Esophagus muscularis mucosa (tissue), 3 donors: ENCODE measurements at regions not wholly inside any gene's neighbourhood (a gene's known extent, or its start where the extent isn't known, plus 50 kb on each side); places are given as distances from the start of the nearest gene placed in this dataset.

Experiments used
- POLR2A ChIP-seq: fragments of 450-650 bp; IDR thresholded peaks from one replicate; pipeline ENCODE4 v1.6.1; 2017; ENCODE audit warnings: antibody characterized with exemption, moderate library complexity, mild to moderate bottlenecking, low read depth
- POLR2AphosphoS5 ChIP-seq, 2 donors: sonication (generic); formaldehyde crosslinking; IDR thresholded peaks; one replicate each; pipeline ENCODE4 v1.6.1; 2017; ENCODE audit warnings: antibody characterized with exemption in 2 of 2
- TF ChIP-seq, protein P1 (sequence below), 3 experiments: fragments of 200-600 bp in 2 of 3; fragments of 450-650 bp in 1 of 3; sonication (generic) in 2 of 3; IDR thresholded peaks; one replicate each; pipeline ENCODE4 v1.5.1; 2017 to 2019; ENCODE audit warnings: antibody characterized with exemption in 3 of 3, mild to moderate bottlenecking in 2 of 3, moderate library complexity in 1 of 3

DNA sequence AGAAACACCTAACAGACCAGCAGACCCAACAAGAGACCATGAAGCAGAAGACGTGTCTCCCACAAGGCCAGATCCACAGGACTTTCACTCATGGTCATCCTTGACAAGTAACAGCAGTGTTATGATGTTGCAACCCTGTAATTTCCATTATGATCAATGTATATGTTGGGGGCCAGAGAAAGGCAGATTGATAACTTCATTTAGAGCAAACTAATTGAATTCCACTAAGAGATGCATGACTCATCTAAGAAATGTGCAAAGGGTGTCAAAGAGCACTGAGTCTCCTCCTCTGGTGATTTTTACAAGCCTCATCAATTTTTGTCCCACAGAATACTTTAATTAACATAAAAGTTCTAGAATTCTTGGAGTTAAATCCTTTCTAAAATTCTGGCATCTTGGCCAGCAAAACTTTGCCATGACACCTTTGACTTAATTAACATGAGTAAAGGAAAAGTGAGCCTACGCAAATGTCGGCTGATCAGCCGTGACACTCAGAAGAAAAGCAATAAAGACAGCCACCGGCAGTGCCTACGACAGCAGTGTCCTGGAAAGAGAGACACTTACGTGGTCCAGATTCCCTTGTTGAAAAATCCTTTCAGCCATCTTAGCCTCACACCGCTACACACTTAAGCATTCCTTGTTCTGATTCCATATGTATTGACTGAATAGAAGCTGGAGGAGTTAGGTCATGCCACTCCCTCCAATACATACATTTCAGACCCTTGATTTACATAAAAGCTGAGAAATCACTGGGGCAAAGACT lies 370.2 kb upstream of the CCDC196 start:
- TF ChIP-seq, protein P1, sequence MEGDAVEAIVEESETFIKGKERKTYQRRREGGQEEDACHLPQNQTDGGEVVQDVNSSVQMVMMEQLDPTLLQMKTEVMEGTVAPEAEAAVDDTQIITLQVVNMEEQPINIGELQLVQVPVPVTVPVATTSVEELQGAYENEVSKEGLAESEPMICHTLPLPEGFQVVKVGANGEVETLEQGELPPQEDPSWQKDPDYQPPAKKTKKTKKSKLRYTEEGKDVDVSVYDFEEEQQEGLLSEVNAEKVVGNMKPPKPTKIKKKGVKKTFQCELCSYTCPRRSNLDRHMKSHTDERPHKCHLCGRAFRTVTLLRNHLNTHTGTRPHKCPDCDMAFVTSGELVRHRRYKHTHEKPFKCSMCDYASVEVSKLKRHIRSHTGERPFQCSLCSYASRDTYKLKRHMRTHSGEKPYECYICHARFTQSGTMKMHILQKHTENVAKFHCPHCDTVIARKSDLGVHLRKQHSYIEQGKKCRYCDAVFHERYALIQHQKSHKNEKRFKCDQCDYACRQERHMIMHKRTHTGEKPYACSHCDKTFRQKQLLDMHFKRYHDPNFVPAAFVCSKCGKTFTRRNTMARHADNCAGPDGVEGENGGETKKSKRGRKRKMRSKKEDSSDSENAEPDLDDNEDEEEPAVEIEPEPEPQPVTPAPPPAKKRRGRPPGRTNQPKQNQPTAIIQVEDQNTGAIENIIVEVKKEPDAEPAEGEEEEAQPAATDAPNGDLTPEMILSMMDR (IDR thresholded peaks at IDR 0.05): no peak
- TF ChIP-seq POLR2A (no peak), POLR2AphosphoS5 (IDR thresholded peaks at IDR 0.05) (no peak)
